H1 (cell line): ENCODE measurements at regions not wholly inside any gene's neighbourhood (a gene's known extent, or its start where the extent isn't known, plus 50 kb on each side); places are given as distances from the start of the nearest gene placed in this dataset.

Experiments
- CREB1 ChIP-seq: IDR thresholded peaks from 2 replicates; pipeline ENCODE4 v1.6.1; 2012; ENCODE audit warnings: inconsistent platforms
- HDAC6 ChIP-seq: IDR thresholded peaks from one replicate; pipeline ENCODE4 v1.7.1; 2012; ENCODE audit warnings: low read depth, mild to moderate bottlenecking, inconsistent platforms, low read length, moderate library complexity
- SUZ12 ChIP-seq: fragments of 200-600 bp; sonication (generic); IDR thresholded peaks from 2 replicates; pipeline ENCODE4 v1.6.1; 2012; ENCODE audit warnings: mild to moderate bottlenecking, inconsistent platforms, low read length, moderate library complexity, mixed read lengths
- TF ChIP-seq, protein P1 (sequence below): IDR thresholded peaks from 2 replicates; pipeline ENCODE4 v1.6.1; 2011; ENCODE audit warnings: low read depth, mild to moderate bottlenecking, low read length; ENCODE audit not compliant: insufficient read depth

DNA sequence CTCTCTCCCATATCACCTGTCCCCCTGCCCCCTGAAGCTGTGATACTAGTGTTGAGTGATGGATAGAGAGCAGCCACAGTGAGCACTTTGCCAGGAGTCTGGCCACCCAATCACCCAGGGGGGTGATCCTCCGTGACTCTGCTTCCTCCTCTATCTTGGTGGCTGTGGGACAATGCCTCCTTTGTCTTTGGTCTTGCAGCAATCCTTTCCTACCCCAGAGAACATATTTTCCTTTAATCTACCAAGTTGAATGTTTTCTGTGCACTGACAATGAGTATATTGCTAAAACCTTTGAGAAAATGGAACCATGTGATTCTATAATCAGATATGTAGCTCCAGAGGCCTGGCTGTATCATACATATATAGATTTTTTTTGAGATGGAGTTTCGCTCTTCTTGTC lies 58.1 kb upstream of the HEPHL1 start (continued):
- TF ChIP-seq CREB1 (no peak), HDAC6 (no peak), SUZ12 (no peak)
- TF ChIP-seq, protein P1, sequence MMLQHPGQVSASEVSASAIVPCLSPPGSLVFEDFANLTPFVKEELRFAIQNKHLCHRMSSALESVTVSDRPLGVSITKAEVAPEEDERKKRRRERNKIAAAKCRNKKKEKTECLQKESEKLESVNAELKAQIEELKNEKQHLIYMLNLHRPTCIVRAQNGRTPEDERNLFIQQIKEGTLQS: no peak
